Muscle layer of colon (tissue), 2 donors: ENCODE measurements at regions not wholly inside any gene's neighbourhood (a gene's known extent, or its start where the extent isn't known, plus 50 kb on each side); places are given as distances from the start of the nearest gene placed in this dataset.
A peak's percentile ranks its signal among the peaks of the same experiment; 100 is the strongest.

Source experiments
- H3K27ac ChIP-seq: one replicate; pipeline ENCODE4 v1.7.0; 2013; ENCODE audit warnings: low read depth, mild to moderate bottlenecking, low read length, moderate library complexity
- H3K27me3 ChIP-seq, 2 donors: one replicate each; pipeline ENCODE4 v1.7.0; 2013; ENCODE audit warnings: low read length in 2 of 2, mild to moderate bottlenecking in 2 of 2; ENCODE audit not compliant: insufficient read depth in 2 of 2, control insufficient read depth in 1 of 2
- H3K36me3 ChIP-seq: one replicate; pipeline ENCODE4 v1.7.0; 2013; ENCODE audit warnings: mild to moderate bottlenecking, low read length; ENCODE audit not compliant: insufficient read depth
- H3K4me1 ChIP-seq: one replicate; pipeline ENCODE4 v1.7.0; 2013; ENCODE audit warnings: mild to moderate bottlenecking, low read length; ENCODE audit not compliant: insufficient read depth
- H3K4me3 ChIP-seq, 2 donors: one replicate each; pipeline ENCODE4 v1.7.0; 2013; ENCODE audit warnings: low read length in 2 of 2, low read depth in 1 of 2, mild to moderate bottlenecking in 1 of 2, moderate library complexity in 1 of 2
- H3K9ac ChIP-seq: one replicate; pipeline ENCODE4 v1.7.0; 2013; ENCODE audit warnings: low read length
- H3K9me3 ChIP-seq: one replicate; pipeline ENCODE4 v1.7.0; 2013; ENCODE audit warnings: mild to moderate bottlenecking, low read length
- donor health status: abdominal sarcoma.
- donor health status: Adenocarcinoma of cecum.

DNA sequence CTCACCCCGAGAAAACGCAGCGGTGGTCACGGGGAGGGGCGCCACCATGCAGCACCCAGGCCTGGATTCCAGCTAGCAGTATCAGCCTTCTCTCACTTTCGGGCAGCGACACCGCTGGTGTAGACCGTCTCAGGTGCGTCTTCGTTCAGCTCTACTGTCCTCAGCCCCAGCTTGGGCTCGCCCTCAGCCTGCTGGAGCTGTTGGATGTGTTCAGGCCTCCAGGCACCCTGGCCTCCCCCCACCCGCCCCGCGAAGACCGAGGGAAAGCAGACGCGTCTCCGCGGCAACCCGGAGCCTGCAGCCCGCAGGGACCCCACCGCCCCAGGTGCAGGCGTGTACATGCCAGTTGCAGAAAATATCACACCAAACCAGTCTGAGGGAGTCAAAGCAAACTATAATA lies 60.8 kb upstream of the CARMIL1 start:
- no peak overlapping the region for H3K4me3 ChIP-seq
- no peak overlapping the region for H3K27ac ChIP-seq
- no peaks in the 10 kb centered on the region for H3K9me3 ChIP-seq
- H3K4me1 ChIP-seq, result peaks cover 3% of the 10 kb centered on the region
- no peaks in the 10 kb centered on the region for H3K27me3 ChIP-seq
- H3K36me3 ChIP-seq, result no peaks in the 10 kb centered on the region
- no peak overlapping the region for H3K9ac ChIP-seq

DNA sequence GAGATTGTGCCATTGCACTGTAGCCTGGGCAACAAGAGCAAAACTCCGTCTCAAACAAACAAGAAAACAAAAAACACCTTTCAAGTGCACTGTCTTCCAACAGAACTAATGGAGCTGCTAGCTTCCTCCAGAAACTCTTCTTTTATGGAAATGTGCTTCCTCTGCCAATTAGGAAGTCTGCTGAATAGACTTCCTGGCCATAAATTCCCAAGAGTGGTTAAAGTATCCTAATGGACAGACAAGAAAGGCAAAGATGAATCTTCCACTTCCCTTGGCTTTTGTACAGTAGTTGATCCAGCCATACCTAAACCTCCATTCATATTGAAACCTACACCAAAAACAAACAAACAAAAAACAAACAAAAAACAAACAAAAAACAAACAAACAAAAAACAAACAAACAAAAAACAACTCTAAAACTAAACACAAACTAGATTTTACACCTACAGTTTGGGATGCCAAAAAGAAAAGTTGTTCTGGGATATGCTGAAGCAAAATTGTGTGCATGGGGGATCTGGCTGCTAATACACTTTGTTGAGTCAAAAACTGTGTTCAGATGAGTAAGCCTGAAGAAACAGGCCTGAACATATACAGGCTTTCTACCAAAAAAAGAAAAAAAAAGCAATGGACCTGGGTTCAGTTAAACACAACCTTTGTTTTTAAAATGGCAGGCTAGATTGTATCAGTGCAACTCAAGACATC lies 59.8 kb upstream of the CARMIL1 start:
- peaks cover 9% of the 10 kb centered on the region for H3K4me1 ChIP-seq
- H3K27ac ChIP-seq, result no peak overlapping the region
- H3K36me3 ChIP-seq, result no peaks in the 10 kb centered on the region
- H3K4me3 ChIP-seq, result no peak overlapping the region
- no peaks in the 10 kb centered on the region for H3K27me3 ChIP-seq
- no peaks in the 10 kb centered on the region for H3K9me3 ChIP-seq
- no peak overlapping the region for H3K9ac ChIP-seq

DNA sequence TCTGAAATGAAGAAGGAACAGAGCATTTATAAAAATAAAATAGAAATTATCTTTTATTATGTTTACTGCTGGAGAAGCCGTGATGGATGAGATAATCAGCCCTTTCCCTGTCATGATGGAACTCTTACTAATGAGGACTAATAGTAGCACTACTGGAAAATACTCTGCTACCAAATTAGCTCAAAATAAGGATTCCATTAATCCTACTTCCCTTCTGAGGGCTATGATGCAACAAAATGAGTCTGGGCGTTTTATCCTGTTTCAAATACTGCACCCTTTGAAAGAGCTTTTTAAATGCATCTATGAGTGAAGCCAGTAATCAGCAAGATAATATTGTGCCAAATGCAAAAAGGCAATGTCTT lies 59.3 kb upstream of the CARMIL1 start:
- Histone ChIP-seq H3K4me3 (no peak overlapping the region), H3K27ac (no peak overlapping the region), H3K9ac (no peak overlapping the region), H3K4me1 (peaks cover 9% of the 10 kb centered on the region), H3K27me3 (no peaks in the 10 kb centered on the region), H3K9me3 (no peaks in the 10 kb centered on the region), H3K36me3 (no peaks in the 10 kb centered on the region)

- peaks cover 9% of the 10 kb centered on the region for H3K4me1 ChIP-seq
- no peaks in the 10 kb centered on the region for H3K27me3 ChIP-seq
- no peak overlapping the region for H3K4me3 ChIP-seq
- no peak overlapping the region for H3K27ac ChIP-seq
- H3K9ac ChIP-seq, result no peak overlapping the region
- no peaks in the 10 kb centered on the region for H3K36me3 ChIP-seq
- no peaks in the 10 kb centered on the region for H3K9me3 ChIP-seq
Observed at GRCh38 chr6:25220857-25221256, 58.3 kb upstream of the CARMIL1 start.

DNA sequence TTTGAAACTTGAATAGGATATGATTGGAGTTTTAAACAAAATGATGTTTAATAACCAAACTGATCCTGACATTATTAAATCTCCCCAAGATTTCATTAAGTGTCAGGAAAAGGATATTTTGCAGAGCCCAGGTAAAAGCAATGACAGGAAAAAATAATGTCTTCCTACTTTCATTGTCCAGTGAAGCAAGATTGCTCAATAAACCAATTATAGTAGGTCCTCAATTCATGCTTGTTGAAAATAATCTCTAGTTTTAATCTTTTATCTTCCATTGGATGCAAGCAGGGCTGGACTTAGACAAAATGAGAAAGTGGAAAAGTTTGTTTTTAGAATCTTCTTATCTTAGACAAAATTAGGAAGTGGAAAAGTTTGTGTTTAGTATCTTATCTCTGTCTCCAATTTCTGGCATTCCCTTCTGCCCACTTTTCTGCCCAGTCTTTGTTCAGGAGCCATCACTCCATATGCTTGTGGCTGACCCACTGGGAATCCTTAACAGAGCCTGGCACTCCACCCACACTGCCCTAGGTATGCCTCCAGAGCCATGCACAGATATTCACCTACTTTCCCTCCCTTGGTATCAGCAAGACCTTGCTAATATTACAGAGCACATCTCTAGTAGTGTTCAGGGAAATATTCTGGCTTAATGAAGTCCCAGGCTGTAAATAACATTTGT lies 57.0 kb upstream of the CARMIL1 start:
- Histone ChIP-seq H3K36me3 (no peaks in the 10 kb centered on the region), H3K9ac (no peak overlapping the region), H3K4me1 (peaks cover 9% of the 10 kb centered on the region), H3K9me3 (no peaks in the 10 kb centered on the region), H3K27ac (no peak overlapping the region), H3K4me3 (no peak overlapping the region), H3K27me3 (no peaks in the 10 kb centered on the region)

DNA sequence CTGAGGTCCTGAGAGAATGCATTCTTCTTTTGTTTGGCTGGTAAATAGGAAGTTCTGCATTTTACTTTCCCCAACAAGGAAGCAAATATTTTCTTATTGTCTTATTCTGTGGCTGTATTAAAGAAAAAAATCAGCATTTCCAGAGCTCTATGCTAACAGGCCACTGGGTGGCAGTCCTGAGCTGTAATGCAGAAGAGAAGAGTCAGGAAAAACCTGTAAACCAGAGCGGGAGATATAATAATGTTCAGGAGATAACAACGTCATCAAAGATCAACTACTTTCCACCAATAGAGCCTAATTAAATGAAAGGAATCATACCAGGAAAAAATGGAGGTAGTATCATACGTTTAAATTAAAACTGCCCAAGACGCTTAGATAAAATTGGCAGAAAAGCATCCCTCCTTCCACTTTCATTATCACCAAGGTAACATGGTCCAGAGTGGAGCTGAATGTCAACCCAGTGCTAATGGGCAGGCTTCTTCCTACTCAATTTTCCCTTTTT lies 55.6 kb upstream of the CARMIL1 start:
- Histone ChIP-seq H3K9ac (no peak overlapping the region), H3K36me3 (no peaks in the 10 kb centered on the region), H3K27ac (no peak overlapping the region)

DNA sequence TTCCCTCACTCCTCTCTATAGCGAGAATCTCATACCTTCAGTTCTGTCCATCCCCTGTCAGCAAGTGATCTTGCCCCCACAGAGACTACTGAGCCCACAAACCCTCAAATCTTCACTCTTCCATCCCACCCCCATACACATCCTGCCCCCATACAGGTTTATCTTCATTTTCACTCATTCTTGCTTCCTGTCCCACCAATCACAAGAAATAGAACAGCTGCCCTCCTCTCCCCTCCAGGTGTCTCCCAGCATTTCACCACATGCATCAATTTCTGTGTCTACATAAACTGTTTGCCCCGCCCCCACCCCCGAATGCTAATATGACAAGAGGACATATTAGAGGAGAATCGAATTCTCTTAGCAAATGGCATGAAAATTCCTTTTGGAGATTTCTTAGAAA lies 54.9 kb upstream of the CARMIL1 start:
- H3K9me3 ChIP-seq, result no peaks in the 10 kb centered on the region
- H3K4me1 ChIP-seq, result peaks cover 9% of the 10 kb centered on the region
- H3K27ac ChIP-seq, result no peak overlapping the region
- no peaks in the 10 kb centered on the region for H3K27me3 ChIP-seq
- H3K4me3 ChIP-seq, result no peak overlapping the region
- H3K9ac ChIP-seq, result no peak overlapping the region
- H3K36me3 ChIP-seq, result no peaks in the 10 kb centered on the region

More for the DNA sequence above, 55.6 kb upstream of the CARMIL1 start:
- Histone ChIP-seq H3K4me1 (peaks cover 9% of the 10 kb centered on the region), H3K4me3 (peak overlapping the region in 1 of 2 donors; percentile 37), H3K27me3 (no peaks in the 10 kb centered on the region), H3K9me3 (no peaks in the 10 kb centered on the region)

DNA sequence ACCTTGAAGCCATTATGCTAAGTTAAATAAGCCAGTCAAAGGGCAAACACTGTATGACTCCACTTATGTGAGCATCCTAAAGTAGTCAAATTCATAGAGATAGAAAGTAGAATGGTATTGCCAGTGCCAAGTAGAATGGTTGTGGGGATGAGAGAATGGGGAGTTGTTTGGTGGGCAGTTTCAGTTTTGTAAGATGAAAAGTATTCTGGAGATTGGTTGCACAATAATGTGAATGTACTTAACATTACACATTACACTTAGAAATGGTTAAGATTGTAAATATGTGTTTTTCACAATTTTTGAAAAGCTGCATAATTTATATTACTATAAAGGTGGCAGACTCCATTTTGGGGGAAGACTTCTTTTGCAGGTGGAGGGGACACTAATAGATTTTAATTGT lies 51.3 kb upstream of the CARMIL1 start:
- no peak overlapping the region for H3K27ac ChIP-seq
- no peaks in the 10 kb centered on the region for H3K9me3 ChIP-seq
- H3K27me3 ChIP-seq, result no peaks in the 10 kb centered on the region
- no peak overlapping the region for H3K9ac ChIP-seq
- no peaks in the 10 kb centered on the region for H3K36me3 ChIP-seq
- H3K4me1 ChIP-seq, result peaks cover 9% of the 10 kb centered on the region
- H3K4me3 ChIP-seq, result no peak overlapping the region
